Medulla oblongata (tissue), 1 donor: ENCODE measurements at regions not wholly inside any gene's neighbourhood (a gene's known extent, or its start where the extent isn't known, plus 50 kb on each side); places are given as distances from the start of the nearest gene placed in this dataset.

Source experiments
- DNase-seq: peaks from one replicate; pipeline ENCODE4 v3.0.0-alpha.2; 2015; ENCODE audit errors: extremely low spot score

DNA sequence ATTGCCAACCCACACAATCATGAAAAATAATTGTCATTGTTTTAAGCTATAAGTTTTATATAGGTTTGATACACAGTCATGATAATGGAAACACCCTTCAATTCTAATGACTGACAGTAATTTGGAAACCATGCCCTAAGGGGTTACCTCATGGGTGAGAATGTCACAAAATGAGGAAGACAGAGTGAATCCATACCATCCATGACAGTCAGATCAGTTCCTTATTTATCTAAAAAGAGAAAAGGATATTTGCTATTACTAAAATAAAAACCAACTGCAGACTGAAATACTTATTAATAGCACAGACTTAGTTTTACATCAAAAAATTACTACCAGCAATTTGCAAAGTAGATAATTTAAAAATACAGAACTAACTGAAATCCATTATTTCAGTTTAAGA is 437.8 kb downstream of the UTRN start:
- no peak for DNase-seq

DNA sequence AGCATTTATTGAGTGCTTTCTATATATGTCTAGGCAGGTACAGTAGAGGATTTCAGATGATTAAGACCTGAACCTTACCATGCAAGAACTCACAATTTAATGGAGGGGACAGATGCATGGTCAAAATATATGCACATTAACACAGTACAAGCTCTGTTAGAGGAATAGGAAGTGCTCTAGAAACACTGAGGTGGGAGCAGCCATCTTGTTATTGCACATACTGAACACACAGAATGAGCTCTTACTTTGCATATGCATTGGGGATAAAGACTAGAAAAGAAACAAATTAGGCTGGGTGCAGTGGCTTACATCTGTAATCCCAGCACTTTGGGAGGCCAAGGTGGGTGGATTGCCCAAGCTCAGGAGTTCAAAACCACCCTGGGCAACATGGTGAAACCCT is 438.3 kb downstream of the UTRN start:
- DNase-seq, result no peak

DNA sequence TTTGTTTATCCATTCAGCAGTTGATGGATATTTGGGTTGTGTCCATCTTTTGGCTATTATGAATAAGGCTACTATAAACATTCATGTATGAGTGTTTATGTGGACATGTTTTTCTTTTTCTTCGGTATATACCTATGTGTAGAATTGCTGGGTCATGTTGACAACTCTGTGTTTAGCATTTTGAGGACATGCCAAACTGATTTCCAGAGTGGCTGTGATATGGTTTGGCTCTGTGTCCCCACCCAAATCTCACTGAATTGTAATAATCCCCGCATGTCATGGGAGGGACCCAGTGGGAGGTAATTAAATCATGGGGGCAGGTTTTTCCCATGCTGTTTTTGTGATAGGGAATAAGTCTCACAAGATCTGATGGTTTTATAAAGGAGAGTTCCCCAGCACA is 439.7 kb downstream of the UTRN start:
- no peak for DNase-seq

DNA sequence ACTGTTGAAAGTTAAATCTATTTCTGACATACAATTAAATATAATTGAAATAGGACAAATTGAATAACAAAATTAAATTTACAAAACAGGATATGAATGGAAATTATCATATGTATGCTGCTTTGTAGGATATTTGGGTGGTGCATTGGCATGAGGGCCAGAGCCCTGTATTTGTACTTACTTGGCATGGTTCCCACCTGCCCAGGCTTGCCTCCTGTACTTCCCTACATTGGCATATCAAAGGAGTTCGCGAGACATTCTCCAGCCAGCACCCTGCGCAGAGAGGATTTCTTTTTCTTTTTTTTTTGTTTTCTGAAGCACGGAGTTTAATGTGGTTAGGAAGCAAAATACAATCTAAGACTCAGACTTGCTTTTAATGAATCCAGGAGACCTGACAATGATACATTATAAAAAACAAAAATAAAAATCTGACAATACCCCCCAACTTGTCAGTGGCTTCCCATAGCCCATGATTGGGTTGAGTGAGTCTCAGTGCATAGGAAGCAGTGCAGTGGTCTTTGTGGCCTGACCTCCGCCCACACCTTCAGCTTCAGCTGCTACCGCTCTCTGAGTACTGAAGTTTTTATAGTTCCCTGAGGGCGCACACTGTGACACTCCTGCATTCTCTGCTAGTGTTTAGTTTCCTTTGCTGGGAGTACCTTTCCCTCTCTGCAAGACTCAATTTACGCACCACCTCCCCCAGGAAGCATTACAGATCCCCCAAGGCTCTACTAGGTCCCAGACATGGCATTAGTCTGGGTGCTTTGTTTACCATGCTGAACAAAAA is 440.8 kb downstream of the UTRN start:
- no peak for DNase-seq

DNA sequence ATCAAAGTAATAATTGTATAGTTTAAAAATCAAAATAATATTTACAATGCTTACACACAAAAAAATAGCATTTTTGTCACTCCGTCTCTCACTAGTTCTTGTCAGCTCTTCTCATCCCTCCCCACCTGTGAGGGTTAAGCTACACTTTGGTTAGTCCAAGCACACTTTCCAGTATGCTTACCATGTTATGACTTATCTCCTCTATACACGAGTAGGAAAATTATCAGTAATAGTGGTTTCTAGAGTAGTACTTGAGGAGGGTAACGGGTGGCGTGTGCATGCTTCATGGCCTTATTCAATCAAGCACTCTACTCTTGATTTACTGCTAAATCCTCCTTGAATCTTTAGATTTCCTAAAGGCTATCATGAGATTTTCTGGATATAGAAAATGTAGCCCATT is 443.7 kb downstream of the UTRN start:
- no peak for DNase-seq

DNA sequence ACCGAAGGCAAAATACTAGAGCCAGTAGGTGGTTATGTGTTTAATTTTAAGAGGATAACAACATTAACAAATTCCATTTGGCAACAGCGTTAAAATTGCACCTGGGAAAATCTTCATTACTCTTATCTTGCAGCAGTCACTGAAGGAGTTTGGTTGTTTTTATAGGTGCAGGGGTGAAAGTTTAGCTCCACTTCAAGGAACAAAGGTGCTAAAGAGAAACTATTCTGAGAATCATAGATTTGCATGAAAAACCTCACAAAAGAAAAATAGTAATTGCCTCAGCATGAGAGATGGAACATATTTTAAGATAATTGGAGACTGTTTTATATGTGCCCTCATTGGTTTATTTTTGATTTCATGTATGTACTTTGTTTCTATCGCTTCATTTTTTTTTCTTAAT is 444.4 kb downstream of the UTRN start:
- DNase-seq, result no peak

DNA sequence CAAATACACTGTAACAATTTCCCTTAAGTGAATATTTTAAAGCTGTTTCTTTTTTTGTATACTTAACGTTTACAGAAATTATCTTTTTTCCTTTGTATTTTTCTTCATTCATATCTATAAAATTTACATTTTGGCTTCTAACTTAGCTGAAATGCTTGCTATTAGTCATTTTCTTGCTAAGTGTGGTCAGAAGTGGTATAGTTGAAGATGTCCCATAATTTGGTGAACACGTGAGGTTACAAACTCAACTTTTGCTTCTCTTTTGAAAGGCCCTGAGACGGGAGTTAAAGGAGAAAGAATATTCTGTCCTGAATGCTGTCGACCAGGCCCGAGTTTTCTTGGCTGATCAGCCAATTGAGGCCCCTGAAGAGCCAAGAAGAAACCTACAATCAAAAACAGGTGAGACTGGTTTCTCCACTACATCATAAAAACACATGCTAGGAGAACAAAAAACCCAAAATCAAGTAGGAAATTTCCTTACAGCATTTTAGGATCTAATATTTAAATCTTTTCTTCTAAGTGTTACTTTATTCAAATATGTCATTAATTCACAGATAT is 445.0 kb downstream of the UTRN start:
- DNase-seq, result no peak

DNA sequence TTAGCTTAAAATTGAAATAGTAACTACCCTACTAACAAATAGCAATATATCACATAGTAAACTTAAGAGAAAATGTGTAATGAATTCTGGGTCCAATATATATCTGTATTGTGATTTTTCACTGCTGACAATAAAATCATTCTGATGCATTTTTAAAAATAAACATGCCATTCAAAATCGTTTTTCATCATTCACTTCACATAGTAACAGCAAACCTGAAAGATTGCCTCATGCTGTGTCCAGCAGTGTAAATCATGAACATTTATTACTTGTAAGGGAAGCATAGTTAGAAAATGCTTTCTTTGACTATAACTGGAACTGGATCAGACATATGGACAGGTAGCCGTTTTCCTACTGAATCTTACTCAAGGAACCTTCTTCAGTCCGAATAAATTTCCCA is 446.1 kb downstream of the UTRN start:
- no peak for DNase-seq

DNA sequence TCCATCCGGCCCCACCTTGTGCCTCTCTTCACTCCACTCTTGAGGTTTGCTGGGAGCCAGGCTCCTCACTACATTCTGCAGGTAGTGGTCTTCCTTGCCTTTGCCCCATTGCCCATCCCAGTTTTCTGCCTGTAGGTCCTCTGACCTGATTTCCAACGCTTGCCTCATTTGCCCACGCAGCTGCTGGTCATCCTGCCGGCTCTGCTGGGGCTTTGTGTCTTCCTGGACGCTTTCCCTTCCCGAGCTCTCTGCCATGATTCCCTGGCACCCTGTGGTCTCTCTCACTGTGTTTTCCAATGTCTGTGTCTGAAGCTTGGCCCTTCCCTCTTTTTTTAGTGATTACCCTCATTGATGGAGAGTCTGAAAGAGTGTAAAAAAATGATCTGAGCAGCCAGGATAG is 451.6 kb downstream of the UTRN start:
- peak; percentile 49 for DNase-seq

DNA sequence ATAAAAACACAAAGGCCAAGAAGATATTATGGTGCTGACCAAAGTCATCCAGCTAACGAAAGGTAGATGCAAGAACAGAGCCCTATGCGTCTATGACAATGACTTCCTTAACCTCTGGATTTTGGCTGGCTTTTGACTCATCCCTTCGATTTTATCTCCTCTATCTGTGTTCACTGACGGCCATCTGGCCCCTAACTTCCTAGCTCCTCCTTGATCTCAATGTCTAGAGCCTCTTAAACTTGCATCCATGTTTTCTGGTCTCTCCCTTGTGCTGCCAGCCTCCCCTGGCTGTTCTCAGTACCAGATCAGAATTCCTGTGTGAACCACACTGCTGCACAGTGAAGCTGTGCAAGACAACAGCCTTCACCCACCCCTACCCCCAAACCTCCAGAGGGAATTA is 452.9 kb downstream of the UTRN start:
- no peak for DNase-seq

DNA sequence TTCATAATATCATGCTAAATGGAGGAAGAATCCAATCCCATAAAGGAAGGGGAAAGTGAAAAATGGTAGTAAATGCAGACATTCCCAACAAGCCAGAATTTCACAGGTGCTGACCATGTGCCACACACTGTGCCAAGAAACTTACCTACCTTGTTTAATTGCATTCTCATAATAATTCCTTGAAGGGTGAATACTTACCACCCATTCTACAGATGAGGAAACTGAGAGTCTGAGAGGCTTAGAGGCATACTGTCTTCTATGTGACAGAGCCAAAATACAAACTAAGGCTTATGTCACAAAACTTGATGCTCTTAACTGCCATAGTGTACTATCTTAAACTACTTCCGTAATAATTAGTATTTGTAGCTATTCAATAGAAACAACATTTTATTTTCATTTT is 454.7 kb downstream of the UTRN start:
- DNase-seq, result no peak

DNA sequence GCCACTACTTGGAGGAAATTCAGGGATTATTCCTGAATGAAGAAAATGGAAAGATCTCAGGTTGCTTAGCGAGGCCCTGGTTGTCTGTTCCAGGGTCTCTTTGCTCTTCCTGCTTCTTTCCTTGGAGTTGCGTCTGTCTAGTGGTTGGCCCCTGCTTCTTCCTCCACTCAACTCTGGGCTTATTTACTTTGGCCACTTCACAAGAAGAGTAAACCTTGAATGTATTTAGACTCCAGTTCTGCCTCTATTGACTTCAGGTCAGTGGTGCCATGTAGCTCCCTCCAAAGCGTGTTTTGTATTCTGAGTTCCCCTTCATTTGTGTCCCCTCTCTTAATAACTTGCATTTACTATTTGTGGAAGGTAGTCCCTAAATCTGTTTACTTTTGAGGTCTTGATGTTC is 456.5 kb downstream of the UTRN start:
- DNase-seq, result no peak

DNA sequence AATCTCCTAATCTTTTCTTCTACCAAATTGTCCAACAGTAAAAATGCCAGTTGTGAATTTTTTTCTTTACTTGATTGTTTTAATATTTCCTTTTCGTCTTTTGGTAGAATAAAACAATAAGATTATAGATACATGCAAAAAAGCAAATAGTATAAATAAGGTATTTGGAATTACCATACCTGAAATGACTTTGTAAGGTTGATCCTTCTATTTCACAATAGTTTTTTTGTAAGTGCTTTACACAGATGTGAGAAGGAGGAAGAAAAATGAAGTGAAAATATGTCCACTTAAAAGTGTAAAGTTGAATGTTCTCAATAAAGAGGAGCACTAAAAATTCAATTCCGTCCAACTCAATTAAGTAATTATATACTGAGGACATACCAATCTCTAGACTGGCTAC is 457.6 kb downstream of the UTRN start:
- DNase-seq, result no peak

DNA sequence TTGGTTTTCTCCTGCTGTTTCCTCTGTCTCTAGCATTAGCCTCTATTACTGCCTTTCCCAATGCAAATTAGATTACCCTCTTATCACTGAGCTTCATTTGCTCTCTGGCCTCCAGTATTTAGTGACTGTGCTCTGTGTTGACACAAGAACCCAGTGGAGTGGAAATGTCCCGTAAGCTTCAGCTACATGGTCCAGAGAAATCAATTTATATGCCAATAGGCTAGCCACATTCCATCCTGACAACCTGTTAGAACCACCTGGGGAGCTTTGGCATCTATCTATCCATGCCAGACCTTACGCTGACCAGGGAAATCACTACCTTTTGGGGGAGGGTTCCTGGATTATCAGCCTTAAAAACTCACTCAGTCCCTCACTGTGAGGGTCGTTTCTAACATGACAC is 459.6 kb downstream of the UTRN start:
- no peak for DNase-seq

DNA sequence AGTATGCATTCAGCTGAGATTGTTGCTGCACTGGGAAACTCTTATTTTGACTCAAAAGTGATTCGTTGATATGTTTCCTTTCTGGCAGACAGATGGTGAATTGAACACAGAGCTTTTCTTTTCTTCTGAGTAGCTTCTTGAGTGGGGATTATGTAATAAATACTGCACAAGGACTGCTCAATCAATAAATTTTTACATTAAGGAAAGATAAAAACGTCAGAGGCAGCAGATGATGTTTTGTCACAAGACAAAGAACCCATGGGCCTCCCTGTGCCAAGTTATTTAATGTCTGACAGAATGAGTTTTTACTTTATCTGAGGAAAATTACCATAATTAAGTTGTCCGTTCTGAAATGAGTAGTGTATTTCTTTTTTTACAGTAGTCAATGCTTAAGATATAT is 460.3 kb downstream of the UTRN start:
- no peak for DNase-seq

DNA sequence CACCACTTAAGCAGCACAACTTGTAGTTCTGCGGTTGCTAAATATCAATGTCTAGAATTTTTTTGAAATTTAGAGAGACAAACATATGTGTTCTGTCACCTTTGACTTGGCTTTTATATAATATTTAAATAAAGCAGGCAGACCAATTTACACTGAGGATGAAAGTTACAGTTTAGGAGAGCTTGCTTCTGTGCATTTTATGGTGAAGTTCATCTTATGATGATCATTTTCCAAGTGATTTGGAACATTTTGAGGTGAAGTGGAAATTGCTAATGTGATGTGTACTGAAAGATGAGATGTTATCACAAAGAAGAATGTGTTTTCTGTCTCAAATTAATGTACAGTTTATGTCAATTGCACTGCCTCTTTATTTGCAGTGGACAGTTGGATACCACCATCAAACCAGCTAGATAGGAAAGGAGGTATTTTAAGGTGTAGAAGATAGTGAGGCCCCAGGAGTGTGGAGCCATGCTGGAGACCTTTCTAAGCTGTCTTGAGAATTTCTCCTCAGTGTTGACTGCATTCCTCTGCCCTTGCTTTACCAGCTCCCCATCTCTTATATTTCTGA is 461.9 kb downstream of the UTRN start:
- DNase-seq, result no peak

DNA sequence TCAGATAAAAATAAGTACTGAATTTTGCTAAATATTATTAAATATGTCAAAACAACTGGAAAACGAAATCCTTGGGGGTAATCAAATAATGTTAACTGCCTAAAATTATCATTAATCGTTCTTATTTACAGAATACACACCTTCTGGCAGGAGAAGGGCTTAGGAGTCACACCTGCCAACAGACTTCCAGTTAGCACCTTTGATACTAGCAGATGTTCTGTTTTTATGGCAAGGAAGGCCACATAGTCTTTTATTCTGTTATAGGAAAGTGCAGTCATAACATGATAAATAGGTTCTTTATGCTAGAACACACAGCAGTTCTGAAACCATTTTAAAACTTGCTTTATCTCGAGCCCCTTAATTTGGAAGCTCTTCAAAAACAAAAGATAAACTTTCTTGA is 464.1 kb downstream of the UTRN start:
- DNase-seq, result no peak

DNA sequence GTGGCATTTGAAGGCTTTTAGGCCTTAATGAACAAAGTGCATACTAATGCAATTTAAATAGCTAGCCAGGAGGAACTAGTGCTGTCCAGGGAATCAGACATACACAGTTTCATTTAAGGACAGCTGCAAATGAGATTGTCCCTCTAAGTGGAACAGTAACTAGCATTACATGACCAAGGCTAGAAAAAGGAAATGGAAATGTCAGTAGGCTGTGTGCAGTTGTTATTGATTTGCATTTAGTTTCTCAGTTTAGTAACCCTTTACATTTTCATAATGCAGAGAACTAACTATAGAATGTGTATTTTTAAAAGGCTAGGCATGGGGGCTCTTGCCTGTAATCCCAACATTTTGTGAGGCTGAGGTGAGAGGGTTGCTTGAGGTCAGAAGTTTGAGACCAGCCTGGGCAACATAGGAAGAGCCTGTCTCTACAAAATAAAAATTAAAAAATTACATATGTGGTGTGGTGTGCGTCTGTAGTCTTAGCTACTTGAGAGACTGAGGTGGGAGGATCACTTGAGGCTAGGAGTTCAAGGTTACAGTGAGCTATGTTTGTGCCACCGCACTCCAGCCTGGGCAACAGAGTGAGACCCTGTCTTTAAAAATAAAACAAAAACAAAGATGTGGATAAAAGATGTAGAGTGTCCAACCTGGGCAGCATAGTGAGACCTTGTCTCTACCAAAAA is 468.0 kb downstream of the UTRN start:
- DNase-seq, result no peak

DNA sequence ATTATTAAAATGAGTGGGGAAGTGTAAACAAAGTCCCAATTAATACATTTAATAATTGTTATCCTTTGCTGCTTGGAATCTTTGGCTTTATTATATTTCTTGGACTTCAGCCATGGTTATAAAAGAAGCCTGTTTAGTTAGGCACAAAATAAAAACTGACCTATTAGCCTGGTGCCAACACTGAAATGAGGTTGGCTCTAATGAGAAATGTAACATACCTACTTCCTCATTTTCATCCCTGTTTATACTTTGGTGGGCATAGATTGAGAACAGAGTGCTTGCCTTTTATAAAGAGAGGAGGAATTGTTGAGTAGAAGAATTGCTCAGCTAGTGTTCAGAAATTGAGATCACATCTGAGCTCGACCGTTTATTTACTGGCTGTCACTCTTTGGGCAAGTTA is 471.3 kb downstream of the UTRN start:
- no peak for DNase-seq

DNA sequence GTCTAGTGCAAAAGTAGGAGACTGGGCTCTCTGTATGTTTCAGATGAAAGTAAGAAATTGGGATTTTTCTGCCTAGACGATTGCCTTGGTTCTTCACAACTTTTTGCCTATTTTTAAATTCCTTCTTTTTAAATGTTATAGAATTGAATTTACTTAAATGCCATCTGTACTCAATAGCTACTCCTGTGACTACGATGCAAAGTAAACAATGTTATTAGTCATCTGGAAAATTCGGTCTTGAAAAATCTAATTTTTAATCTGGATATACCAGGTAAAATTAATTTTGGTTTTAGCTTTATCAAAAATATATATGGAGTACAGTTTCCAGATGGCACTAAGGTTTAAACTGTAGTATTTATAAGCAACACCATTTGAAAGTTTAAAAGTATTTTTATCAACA is 472.2 kb downstream of the UTRN start:
- no peak for DNase-seq

DNA sequence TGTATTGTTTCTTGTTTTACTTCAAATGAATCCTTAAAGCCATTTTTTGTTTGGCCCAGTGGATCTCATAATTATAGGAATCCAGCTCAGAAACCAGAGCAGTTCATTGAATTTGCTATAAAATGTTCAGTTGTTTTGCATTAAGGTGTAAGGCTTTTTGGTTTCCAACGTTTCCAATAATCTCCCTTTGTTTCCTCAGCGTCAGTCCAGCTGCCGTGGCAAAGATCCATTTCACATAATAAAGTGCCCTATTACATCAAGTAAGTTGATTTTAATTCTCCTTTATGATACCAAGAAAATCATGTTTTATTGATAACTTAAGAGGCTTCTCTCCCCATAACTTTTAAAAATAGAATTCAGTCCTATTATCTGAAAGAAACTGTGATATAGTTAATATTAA is 472.6 kb downstream of the UTRN start:
- no peak for DNase-seq

DNA sequence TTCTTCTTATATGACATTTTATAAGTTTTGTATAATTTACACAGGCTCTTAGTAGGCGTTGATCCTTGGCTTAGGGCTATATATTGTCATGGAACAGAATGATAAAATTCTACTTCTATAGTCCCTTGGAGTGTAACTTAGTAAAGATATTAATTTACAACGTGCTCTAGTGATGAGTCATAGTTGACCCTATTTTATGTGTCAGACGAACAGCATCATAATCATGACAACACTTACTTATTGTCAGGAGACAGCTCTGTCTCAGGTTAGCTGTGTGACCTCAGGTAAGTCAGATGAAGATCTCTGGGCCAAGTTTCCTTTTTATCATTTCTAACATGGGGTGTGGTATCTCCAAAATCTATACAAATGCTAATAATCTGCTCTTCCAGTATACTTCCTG is 473.5 kb downstream of the UTRN start:
- DNase-seq, result no peak

DNA sequence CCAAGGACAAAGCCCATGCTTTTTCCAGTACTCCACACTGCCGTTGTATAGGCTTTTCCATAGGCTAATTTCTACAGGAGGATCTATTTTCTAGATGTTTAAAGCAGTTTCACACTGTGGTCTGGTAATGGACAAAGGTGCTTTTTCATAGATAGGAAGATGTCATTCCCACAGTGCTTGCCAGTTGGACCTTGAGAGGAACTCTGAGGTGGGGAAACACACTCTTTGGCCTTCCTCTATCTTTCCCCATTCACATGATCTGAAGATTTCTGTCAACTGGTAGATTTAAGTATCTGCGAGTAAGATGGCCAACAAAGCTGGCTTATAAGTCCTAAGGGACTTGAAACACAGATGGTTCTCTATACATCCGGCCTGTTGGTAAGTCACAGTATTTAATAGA is 477.3 kb downstream of the UTRN start:
- no peak for DNase-seq
